ENCODE measurements at regions not wholly inside any gene's neighbourhood (a gene's known extent, or its start where the extent isn't known, plus 50 kb on each side); places are given as distances from the start of the nearest gene placed in this dataset.
"Not testable (repeated sequence)": the region's sequence is repeated elsewhere in the genome, so short reads cannot be mapped to it uniquely, and the experiment has no call there.

DNA sequence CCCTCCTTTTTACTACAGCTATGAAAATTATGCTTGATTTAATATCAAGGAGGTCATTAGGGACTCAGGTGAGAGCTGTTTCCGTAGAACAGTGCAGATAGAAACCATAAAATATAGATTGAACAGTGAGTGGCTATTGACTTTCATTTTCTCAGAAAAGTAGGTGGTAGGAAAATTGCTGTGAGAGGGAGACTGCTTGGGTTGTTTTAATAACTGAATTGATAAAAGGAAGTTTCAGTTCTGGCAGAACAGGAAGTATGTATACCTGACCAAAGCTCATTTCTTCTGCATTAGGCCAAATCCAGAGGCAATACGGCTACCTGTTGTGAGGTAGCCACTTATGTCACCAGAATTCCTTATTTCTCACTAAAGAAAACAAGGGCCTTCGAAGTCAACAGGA, 761.7 kb upstream of the ARRDC3 start:
- Mint-ChIP-seq H3K9me3 (peaks cover 0 to 21% (median 0%) of the 10 kb centered on the region in 9 donors), H3K4me1 (no peaks in the 10 kb centered on the region), H3K4me3 (no peak overlapping the region), H3K27ac (no peak overlapping the region), H3K36me3 (no peaks in the 10 kb centered on the region), H3K27me3 (no peaks in the 10 kb centered on the region)
- DNase-seq (no peak), ATAC-seq (no peak)
- POLR2A ChIA-PET, result no interaction called here

DNA sequence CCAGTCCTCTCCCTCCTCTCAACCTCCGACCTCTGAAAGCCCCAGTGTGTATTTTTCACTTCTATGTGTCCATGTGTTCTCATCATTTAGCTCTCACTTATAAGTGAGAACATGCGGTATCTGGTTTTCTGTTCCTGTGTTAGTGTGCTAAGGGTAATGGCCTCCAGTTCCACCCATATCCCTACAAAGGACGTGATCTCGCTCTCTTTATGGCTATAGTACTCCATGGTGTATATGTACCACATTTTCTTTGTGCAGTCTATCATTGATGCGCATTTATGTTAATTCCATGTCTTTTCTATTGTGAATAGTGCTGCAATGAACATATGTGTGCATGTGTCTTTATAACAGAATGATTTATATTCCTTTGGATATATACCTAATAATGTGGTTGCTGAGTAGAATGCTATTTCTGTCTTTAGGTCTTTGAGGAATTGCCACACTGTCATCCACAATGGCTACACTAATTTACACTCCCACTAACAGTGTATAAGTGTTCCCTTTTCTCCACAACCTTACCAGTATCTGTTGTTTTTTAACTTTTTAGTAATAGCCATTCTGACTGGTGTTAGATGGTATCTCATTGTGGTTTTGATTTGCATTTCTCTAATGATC, 749.3 kb upstream of the ARRDC3 start:
- H3K4me1 Mint-ChIP-seq, H3K36me3 Mint-ChIP-seq, POLR2A ChIA-PET, H3K9me3 Mint-ChIP-seq, ATAC-seq, DNase-seq, H3K27ac Mint-ChIP-seq, H3K4me3 Mint-ChIP-seq, H3K27me3 Mint-ChIP-seq: not testable (repeated sequence)

DNA sequence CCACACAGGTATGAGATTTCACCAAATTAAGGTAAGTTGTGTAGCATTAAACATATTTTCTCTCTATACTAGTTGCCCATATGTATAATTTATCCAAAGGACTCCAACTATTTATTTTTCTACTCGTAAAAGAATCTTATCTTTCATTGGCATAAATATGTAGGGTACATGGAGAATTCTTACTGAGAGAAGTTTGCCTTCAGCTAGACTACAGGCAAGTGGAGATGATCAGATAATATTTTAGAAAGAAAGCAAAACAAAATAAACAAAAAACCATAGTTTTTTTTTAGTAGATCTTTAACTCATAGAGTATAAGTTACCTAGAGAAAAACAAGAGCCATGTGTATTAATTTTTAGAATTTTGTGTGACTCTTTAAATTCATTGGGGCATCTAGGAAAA, 743.1 kb upstream of the ARRDC3 start:
- no peaks in the 10 kb centered on the region for H3K27me3 Mint-ChIP-seq
- ATAC-seq, result no peak

DNA sequence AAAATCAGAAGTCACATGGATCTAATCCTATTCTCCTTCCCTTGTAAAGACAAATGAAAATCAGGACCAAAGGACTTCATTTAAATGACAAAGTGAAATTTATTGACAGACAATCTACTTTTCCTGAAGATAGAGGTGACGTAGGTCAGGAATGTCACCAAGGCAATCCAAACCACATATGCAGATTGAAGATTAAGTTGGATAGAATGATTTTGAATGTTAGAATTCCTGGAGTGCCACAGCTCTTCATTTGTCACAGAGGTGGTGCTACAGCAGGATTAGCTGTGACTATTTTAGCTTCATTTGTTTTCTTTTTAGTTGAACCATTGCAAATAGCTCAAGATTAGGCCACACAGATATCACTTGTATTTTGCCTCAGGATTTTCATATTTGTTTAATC, 736.0 kb upstream of the ARRDC3 start:
- H3K9me3 Mint-ChIP-seq, result peaks cover 0 to 12% (median 0%) of the 10 kb centered on the region in 9 donors
- no peaks in the 10 kb centered on the region for H3K27me3 Mint-ChIP-seq
- H3K4me1 Mint-ChIP-seq, result no peaks in the 10 kb centered on the region
- POLR2A ChIA-PET, result no interaction called here
- ATAC-seq, result no peak
- H3K27ac Mint-ChIP-seq, result no peak overlapping the region
- H3K36me3 Mint-ChIP-seq, result no peaks in the 10 kb centered on the region
- no peak overlapping the region for H3K4me3 Mint-ChIP-seq
- no peak for DNase-seq

More for the DNA sequence above, 743.1 kb upstream of the ARRDC3 start:
- POLR2A ChIA-PET, result no interaction called here
- Mint-ChIP-seq H3K36me3 (no peaks in the 10 kb centered on the region), H3K9me3 (peaks cover 0 to 2% (median 0%) of the 10 kb centered on the region in 9 donors), H3K4me1 (no peaks in the 10 kb centered on the region), H3K27ac (no peak overlapping the region), H3K4me3 (no peak overlapping the region)
- no peak for DNase-seq

DNA sequence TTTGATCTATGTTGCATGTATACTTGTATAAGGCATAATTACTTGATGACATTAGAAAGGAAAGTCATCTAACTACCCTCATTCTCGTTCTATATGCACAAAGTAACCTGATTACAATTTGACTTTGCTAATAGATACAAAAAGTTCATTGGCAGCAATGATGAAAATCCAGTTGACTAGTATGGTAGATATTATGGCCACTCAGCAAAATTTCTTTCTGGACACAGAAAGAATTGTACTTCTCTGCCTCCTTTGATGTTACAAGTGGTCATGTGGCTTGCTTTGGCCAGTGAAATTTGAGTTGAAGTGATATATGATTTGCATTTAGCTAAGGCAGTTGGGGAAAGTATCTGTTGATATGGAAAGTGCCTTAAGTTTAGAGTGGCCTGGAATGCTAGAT, 723.7 kb upstream of the ARRDC3 start:
- Mint-ChIP-seq H3K9me3 (peaks cover 0 to 5% (median 0%) of the 10 kb centered on the region in 9 donors), H3K27me3 (no peaks in the 10 kb centered on the region), H3K36me3 (no peaks in the 10 kb centered on the region), H3K4me1 (no peaks in the 10 kb centered on the region), H3K4me3 (no peak overlapping the region), H3K27ac (no peak overlapping the region)
- DNase-seq, result no peak
- ATAC-seq, result no peak
- POLR2A ChIA-PET, result no interaction called here

DNA sequence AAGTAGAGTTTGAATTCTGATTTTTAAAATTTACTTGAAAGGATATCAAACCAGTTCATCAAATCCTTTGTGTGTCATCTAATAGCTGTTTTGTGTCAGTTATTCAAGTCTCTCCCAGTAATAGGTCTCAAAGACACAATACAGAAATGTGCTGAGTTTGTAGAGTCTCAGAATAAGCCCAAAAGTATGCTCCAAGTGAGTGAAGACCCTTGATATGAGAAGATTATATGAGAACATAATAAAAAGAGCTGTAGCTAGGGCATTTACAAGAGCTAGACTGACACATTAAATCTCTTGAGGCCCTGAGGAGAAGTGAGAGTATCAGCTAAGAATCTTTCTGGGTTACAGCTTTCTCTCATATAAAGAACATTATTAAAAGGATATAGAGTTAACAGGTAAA, 721.0 kb upstream of the ARRDC3 start:
- DNase-seq, result no peak
- no peaks in the 10 kb centered on the region for H3K4me1 Mint-ChIP-seq
- no peak overlapping the region for H3K27ac Mint-ChIP-seq
- H3K4me3 Mint-ChIP-seq, result no peak overlapping the region
- POLR2A ChIA-PET, result no interaction called here
- no peak for ATAC-seq
- no peaks in the 10 kb centered on the region for H3K27me3 Mint-ChIP-seq
- H3K9me3 Mint-ChIP-seq, result peaks cover 0 to 5% (median 0%) of the 10 kb centered on the region in 9 donors
- no peaks in the 10 kb centered on the region for H3K36me3 Mint-ChIP-seq

DNA sequence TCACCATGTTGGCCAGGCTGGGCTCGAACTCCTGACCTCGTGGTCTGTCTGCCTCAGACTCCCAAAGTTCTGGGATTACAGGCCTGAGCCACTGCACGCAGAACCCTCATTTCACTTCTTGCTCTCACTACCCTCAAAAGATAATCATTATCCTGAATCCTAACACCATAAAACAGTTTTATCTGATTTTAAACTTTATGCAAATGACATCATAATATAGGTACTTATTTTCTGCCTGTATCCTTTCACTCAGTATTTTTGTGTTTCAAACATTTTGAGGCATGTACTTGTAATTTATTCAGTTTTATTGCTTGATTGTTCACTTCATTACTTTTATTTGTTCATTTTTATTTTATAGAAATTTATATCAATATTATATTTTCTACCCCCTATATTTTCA, 719.2 kb upstream of the ARRDC3 start:
- no peak overlapping the region for H3K4me3 Mint-ChIP-seq
- POLR2A ChIA-PET, result no interaction called here
- ATAC-seq, result no peak
- no peak for DNase-seq
- no peaks in the 10 kb centered on the region for H3K36me3 Mint-ChIP-seq
- peaks cover 0 to 5% (median 0%) of the 10 kb centered on the region in 9 donors for H3K9me3 Mint-ChIP-seq
- H3K27ac Mint-ChIP-seq, result no peak overlapping the region
- no peaks in the 10 kb centered on the region for H3K4me1 Mint-ChIP-seq
- H3K27me3 Mint-ChIP-seq, result no peaks in the 10 kb centered on the region

DNA sequence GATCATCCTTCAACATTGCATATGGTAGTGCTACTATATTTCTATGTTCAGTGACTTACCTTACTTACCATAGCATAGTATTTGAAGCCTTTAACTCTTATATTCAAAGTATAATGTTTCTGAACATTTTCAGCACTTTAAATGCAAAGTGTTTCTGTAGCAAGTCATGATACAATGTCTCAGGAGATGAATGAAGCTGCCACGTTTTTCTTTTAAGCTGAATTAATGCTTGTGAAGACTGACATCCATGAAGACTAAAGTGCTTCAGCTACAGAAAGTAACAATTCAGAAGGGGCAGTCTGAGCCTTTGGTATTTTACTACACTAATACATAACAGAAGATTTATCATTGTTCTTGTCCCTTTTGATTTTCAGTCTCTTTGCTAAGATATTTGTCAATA, 709.1 kb upstream of the ARRDC3 start:
- H3K36me3 Mint-ChIP-seq, result no peaks in the 10 kb centered on the region
- H3K9me3 Mint-ChIP-seq, result peaks cover 0 to 11% (median 3%) of the 10 kb centered on the region in 9 donors
- no peaks in the 10 kb centered on the region for H3K4me1 Mint-ChIP-seq
- no peak overlapping the region for H3K27ac Mint-ChIP-seq
- DNase-seq, result no peak
- no peak for ATAC-seq
- POLR2A ChIA-PET, result no interaction called here
- H3K4me3 Mint-ChIP-seq, result no peak overlapping the region
- no peaks in the 10 kb centered on the region for H3K27me3 Mint-ChIP-seq

DNA sequence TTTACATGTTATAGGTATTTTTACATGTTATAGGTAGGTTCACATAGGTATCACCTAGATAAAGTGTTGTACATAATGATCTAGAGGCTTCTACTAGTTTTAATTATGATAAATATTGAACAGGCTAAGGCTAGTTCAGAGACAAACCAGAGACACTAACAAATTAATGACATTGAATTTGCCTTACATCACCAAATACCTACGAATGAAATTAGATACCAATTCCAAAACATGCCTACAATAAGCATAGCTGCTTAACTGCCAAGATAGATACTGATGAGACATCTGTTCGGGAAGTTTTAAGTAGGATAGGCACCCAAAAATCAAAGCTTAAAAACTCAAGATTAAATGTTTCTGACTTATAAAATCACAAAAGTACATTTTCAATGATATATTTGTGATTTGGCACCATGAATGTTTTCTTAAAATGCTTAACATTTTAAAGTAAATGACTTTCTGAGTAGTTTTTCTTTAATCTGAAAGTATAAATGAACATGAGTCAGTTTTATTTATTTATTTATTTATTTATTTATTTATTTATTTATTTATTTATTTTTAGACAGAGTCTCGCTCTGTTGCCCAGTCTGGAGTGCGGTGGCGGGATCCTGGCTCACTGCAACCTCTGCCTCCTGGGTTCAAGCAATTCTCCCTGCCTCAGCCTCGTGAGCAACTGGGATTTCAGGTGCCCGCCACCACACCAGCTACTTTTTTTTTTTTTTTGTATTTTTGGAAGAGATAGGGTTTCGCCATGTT, 703.1 kb upstream of the ARRDC3 start:
- no peak overlapping the region for H3K27ac Mint-ChIP-seq
- DNase-seq, result no peak
- POLR2A ChIA-PET, result no interaction called here

DNA sequence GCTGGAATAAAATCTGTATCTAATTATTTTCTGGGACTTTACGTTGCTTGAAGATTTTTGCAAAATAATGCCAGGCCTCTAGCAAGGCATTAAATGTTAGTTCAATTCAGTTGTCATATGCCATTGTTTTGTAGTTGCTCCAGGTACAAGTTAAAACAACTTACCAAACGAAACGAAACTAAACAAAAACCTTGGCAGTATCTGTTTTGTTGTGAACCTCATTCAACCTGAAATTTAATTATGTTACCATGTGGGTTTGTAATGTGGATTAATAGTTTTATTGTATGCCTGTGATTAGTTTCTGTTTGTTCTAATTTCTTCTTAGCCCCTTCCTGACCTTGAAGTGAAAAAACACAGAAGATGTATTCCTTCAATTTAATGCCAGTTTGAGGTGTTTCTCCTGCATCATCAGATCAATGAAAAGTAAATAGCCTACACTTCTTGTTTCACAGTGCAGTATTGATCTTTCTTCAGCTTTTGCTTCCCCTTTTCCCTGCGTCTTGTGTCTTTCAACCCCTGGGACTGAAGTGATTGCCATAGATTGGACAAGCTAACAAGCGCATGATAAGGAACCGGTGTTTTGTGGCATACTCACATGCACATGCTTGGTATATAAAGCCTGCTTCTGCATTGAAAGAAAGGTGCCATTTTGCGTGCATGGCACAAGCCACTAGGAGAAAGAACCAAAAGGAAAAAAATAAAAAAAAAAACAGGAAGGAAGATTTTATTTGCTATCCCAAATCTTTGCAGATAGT, 699.0 kb upstream of the ARRDC3 start:
- no peak for DNase-seq
- Mint-ChIP-seq H3K36me3 (no peaks in the 10 kb centered on the region), H3K4me3 (no peak overlapping the region), H3K27ac (no peak overlapping the region), H3K9me3 (peaks cover 0 to 10% (median 3%) of the 10 kb centered on the region in 9 donors), H3K4me1 (no peaks in the 10 kb centered on the region), H3K27me3 (no peaks in the 10 kb centered on the region)
- no peak for ATAC-seq
- POLR2A ChIA-PET, result no interaction called here

More for the DNA sequence above, 703.1 kb upstream of the ARRDC3 start:
- peaks cover 0 to 11% (median 3%) of the 10 kb centered on the region in 9 donors for H3K9me3 Mint-ChIP-seq
- no peaks in the 10 kb centered on the region for H3K36me3 Mint-ChIP-seq
- no peaks in the 10 kb centered on the region for H3K4me1 Mint-ChIP-seq
- H3K27me3 Mint-ChIP-seq, result no peaks in the 10 kb centered on the region
- no peak overlapping the region for H3K4me3 Mint-ChIP-seq
- no peak for ATAC-seq

DNA sequence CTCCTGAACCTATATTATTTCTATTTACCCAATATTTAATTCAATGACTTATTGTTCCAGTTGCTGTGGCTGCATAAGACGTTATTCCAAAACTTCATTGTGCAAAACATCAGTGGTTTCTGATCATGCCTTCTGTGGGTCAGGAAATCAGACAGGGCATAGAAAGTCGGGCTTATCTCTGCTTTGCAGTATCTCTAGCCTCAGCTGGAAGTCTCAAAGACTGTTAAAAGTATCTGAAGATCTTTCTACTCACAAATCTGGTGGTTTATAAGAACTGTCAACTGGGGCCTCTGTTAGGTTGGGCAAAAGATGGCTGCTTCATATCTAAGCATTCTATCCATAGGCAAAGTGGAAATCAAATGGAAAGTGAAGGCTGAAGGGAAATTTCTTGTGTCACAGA, 687.7 kb upstream of the ARRDC3 start:
- Mint-ChIP-seq H3K27me3 (no peaks in the 10 kb centered on the region), H3K36me3 (no peaks in the 10 kb centered on the region), H3K27ac (no peak overlapping the region), H3K4me1 (no peaks in the 10 kb centered on the region), H3K9me3 (peaks cover 0 to 10% (median 0%) of the 10 kb centered on the region in 9 donors), H3K4me3 (no peak overlapping the region)
- POLR2A ChIA-PET, result no interaction called here
- ATAC-seq, result no peak
- DNase-seq, result no peak

DNA sequence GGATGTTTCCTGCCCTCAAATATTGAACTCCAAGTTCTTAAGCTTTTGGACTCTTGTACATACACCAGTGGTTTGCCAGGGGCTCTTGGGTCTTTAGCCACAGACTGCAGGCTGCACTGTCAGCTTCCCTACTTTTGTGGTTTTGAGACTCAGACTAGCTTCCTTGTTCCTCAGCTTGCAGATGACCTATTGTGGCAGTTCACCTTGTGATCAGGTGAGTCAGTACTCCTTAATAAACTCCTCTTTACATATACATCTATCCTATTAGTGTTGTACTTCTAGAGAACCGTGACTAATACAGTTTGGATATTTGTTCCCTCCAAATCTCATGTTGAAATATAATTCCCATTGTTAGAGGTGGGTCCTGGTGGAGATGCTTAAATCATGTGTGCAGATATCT, 681.9 kb upstream of the ARRDC3 start:
- Mint-ChIP-seq H3K27me3 (no peaks in the 10 kb centered on the region), H3K4me3 (no peak overlapping the region), H3K4me1 (no peaks in the 10 kb centered on the region), H3K27ac (no peak overlapping the region), H3K36me3 (no peaks in the 10 kb centered on the region), H3K9me3 (peaks cover 0 to 15% (median 3%) of the 10 kb centered on the region in 9 donors)
- POLR2A ChIA-PET, result no interaction called here
- ATAC-seq (no peak), DNase-seq (no peak)

DNA sequence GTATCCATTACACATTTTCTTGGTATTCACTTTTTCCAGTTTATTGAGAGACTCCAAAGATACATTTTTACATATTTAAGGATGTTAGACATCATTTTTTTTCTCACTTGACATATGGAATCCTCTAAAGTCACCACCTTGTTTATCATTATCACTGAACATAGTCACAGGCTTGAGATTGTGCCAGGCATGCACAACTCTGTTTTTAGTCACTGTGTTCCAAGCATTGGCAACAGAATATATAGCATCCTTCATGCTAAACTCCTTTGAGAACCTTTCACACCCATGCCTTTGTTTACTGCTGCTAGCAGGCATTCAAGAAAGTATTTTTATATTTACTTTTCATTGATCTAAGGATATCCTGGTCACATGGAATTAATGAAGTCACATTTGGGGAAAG, 668.6 kb upstream of the ARRDC3 start:
- Mint-ChIP-seq H3K4me1 (no peaks in the 10 kb centered on the region), H3K36me3 (no peaks in the 10 kb centered on the region), H3K4me3 (no peak overlapping the region), H3K27ac (no peak overlapping the region), H3K27me3 (no peaks in the 10 kb centered on the region), H3K9me3 (peaks cover 0 to 16% (median 4%) of the 10 kb centered on the region in 9 donors)
- POLR2A ChIA-PET, result no interaction called here
- ATAC-seq, result no peak
- DNase-seq, result no peak
